ENCODE measurements at regions not wholly inside any gene's neighbourhood (a gene's known extent, or its start where the extent isn't known, plus 50 kb on each side); places are given as distances from the start of the nearest gene placed in this dataset.
"Not testable (repeated sequence)": the region's sequence is repeated elsewhere in the genome, so short reads cannot be mapped to it uniquely, and the experiment has no call there.

DNA sequence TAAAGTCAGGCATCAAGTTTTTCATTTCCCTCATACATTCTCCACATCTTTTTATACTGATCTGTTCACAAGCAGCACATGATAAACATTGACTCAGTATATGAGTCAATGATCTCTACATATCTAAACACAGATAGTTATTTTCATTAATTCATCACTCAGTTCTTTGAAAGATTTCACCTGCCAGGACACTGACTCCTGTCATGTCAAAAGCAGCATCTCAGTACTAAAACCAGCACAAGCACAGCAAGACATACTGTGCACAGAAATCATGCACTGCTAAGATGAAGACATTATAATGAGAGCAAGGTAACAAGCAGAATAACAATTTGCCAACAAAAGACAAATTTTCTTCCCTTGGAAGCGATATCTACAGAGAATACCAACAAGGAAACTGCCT, 206.1 kb upstream of the COX7C start:
- DNase-seq (ENCODE audit: low spot score): no peak

DNA sequence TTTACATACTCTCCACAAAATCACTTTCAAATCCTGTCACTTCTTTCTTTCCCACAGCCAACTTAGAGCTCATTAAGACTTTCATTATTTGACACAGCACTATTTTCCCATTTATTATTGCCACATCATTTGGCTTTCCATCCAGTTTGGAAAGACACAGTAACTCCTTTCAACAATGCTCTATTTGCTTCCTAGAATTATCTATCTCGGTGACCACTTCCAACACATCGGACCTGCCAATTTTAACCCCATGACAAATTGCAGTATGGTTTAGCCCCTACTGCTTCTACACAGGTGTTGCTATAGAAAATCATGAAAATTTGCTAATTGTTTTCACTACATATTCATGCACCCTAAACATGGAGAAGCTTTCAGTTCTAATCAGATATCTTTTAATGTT, 190.6 kb upstream of the COX7C start:
- DNase-seq (ENCODE audit: low spot score): no peak

DNA sequence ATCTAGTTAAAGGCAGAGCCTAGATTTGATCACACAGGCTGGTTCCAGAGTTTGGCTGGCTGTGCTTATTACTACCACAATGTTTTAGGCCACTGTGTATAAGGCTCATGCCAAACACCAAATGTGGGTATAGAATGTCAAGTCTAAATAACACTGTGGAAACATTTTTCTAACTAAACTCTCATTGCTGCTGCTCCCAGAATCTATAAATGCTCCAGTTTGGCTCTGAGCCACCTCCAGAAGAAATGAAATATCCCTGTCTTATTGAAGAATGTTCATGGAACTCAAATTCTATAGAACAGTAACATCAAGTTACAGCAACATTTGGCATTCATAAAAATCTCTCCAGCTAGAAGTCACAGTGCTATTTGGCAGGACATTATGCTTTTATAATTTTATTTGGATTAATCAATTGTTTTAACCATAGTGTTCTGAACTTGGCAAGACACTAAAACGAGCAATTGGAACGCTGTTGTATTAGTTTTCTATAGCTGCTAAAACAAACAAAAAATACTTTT, 178.1 kb upstream of the COX7C start:
- DNase-seq (ENCODE audit: low spot score): no peak

- DNase-seq (ENCODE audit: low spot score): no peak
Observed at GRCh38 chr5:86442036-86442745, 175.6 kb upstream of the COX7C start.

DNA sequence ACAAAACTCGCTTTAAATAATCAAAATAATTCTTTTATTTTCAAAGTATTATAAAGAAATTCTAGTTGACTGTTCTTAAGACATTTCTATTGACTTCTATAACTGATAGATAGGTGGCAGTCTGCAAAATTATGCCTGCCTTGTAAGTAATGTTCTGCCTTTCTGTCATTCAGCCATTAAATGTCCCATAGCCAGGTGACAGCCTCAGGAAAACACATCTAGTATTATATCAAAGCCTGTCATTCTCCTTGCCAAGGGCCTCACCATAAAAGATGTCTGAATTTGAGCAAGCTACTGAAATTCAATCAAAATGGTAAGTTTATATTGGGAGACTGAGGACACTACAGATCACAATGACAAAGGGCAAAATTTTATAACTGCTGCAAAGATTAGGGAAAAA, 170.4 kb upstream of the COX7C start:
- no peak for DNase-seq (ENCODE audit: low spot score)

DNA sequence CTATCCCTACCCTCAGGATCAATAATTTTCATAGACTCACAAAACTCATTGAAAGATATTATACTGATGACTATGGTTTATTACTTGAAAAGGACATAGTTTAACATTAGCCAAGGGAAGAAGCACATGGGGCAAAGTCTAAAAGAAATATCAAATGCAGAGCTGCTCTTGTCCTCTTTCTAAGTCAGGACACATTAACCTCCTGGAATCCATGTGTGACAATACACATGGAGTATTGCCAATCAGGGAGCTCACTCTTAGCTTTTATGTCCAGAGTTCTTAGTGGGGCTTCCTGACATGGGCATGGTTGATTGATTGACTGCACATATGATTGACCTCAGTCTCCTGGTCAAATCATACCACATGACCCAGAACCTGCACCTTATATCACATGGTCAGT, 165.5 kb upstream of the COX7C start:
- no peak for DNase-seq (ENCODE audit: low spot score)

GRCh38 chr5:86460519-86460918, 157.2 kb upstream of the COX7C start:
- no peak for DNase-seq (ENCODE audit: low spot score)

GRCh38 chr5:86461169-86461956, 156.4 kb upstream of the COX7C start:
- DNase-seq (ENCODE audit: low spot score): no peak

GRCh38 chr5:86463339-86463738, 154.4 kb upstream of the COX7C start:
- DNase-seq (ENCODE audit: low spot score): peak; percentile 32

DNA sequence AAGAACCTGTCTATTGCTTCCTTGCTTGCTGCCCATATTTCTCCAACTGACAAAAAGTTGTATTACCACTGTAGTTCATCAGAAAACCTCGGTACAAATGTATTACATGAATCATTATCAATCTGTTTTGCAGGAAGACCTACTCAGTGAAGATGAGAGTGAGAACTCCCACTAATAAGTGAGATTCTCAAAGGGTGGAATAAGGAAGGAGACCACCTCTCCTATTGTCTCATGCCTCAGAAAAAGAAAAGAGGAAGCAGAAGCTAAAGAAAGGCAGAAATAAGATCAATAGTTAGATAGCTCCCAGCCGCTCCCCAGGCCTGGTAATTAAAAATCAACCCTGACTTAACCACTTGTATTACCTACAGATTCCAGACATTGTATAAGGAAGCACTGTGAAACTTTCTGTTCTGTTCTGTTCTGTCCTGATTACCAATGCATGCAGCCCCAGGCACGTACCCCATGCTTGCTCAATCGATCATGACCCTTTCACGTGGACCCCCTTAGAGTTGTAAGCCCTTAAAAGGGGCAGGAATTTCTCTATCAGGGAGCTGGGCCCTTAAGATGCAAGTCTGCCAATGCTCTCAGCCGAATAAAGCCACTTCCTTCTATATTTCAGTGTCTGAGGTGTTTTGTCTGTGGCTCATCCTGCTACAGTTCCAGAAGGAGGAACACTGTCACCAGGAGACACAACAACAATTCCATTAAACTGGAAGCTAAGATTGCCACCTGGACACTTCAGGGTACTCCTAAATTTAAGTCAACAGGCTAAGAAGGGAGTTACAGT, 152.5 kb upstream of the COX7C start:
- no peak for DNase-seq (ENCODE audit: low spot score)

DNA sequence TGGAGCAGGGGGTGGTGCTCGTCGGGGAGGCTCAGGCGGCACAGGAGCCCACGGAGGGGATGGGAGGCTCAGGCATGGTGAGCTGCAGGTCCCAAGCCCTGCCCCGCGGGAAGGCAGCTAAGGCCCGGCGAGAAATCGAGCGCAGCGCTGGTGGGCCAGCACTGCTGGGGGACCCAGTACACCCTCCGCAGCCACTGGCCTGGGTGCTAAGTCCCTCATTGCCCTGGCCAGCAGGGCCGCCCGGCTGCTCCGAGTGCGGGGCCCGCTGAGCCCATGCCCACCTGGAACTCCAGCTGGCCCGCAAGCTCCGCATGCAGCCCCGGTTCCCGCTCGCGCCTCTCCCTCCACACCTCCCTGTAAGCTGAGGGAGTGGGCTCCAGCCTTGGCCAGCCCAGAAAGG, 151.0 kb upstream of the COX7C start:
- DNase-seq (ENCODE audit: low spot score): not testable (repeated sequence)

DNA sequence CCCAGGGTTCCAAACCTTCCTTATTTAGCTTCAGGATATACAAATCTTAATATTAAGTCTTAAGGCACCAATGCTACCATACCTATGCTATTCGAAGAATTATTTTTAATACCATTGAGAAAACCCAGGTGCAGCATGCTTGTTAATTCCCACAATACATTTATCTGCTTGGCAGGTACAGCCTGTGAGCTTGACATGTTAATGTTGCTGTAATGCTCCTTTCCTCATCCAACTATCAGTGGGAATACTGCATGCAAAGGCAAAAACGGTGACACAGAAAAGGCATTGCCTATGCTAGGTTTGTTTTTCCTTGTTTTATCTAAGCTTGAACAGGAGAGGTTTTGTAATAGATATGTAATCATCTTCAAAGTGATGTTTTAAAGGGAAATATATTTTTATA, 135.7 kb upstream of the COX7C start:
- no peak for DNase-seq (ENCODE audit: low spot score)

- no peak for DNase-seq (ENCODE audit: low spot score)
Observed at GRCh38 chr5:86493777-86494176, 124.0 kb upstream of the COX7C start.

DNA sequence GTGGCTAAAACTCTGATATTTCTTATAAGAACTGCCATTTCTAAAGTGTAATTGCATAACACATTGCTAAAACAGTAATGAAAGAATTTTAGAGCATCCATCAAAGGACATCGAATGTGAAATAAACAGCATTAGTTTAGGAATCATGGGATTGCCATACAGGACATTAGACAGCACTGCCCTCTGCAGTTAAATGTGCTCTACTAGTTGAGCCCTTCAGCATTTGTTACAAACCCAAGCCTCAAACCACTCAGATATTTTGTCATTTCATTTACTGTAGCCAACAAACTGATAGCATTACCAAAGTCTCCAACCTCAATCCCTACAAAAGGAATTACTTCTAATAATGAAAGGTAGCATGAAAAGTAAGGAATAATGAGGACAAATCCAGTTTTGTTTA, 116.8 kb upstream of the COX7C start:
- DNase-seq (ENCODE audit: low spot score): no peak

GRCh38 chr5:86507574-86507973, 110.2 kb upstream of the COX7C start:
- DNase-seq (ENCODE audit: low spot score): no peak

- DNase-seq (ENCODE audit: low spot score): not testable (repeated sequence)
Observed at GRCh38 chr5:86510330-86510915, 107.3 kb upstream of the COX7C start.

DNA sequence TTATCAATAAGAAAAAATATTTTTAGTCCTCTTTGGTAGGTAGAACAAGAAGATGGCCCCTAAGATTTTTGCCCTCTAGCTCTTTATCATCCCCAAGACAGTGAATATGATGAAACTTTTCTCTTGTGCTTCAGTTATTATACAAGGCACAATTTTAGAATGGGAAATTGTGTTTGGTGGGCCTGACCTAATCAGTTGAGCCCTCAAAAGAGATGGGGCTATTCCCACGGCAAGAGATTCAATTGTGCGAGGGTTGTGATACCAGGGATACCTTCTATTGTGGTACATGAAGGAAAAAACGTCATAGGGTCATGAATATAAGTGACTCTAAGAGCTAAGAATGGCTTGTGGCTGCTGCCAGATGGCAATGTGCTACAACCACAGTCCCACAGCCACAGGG, 94.0 kb upstream of the COX7C start:
- no peak for DNase-seq (ENCODE audit: low spot score)

- no peak for DNase-seq (ENCODE audit: low spot score)
Observed at GRCh38 chr5:86525622-86526021, 92.1 kb upstream of the COX7C start.

DNA sequence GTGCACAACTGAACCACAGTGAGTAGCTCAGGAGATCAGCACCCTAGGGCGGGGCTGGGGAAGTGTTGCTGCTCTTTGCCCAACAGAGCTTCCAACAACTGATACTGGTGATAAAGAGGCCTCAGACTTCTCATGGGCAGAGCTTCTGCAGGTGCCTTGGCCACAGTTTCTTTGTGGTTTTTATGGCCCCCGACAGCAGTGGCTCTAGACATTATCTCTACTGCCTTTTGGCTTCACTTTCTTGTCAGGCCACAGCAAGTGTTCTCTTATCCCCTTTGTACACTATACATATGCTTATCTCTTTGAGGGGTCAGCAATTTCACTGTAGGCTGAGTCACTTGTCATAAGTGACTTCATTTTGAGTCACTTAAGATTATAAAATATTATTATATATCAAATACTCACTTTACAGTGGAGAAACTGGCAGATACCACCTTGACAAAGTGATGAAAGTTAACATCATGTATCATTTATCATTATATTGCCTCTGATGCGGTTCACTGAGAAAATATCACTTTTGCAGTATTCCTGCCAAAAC, 90.9 kb upstream of the COX7C start:
- DNase-seq (ENCODE audit: low spot score): no peak

GRCh38 chr5:86532429-86532828, 85.3 kb upstream of the COX7C start:
- no peak for DNase-seq (ENCODE audit: low spot score)

DNA sequence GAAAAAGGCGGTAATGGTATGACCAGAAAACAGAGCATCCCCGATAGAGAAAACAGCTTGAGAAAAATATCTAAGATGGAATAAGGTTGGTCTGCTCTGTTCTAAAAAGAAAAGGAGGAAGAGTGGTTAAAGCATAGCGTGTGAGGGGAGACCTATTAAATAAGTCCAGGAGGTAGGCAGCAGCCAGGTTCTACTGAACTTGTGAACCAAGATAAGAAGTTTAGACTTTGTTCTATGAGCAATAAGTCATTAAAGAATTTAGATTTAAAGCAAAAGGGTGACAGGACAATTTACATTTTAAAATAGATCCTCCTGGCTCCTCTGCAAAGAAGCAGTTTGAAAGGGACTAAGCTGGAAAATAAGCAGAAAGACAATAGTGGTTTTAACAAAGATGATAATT, 81.3 kb upstream of the COX7C start:
- no peak for DNase-seq (ENCODE audit: low spot score)

DNA sequence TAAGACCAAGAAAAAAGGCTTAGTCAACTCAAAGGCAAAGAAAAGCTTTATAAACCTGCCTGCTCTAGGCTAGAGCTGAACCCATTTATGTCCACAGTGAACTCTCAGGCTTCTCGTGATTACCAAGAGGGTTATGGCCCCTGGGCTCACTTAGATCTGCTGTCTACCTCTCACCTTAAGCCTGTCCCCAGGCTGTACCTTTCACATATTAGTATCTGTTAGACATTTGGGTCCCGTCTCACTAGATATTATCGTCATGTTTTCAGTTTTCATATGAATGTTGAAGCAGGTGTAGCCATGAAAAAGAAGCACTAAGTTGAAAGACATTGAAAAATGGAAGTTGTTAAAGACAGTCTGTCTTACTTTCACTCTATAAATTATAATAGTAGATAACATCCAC, 75.2 kb upstream of the COX7C start:
- no peak for DNase-seq (ENCODE audit: low spot score)

Data from HuH-7 (cell line).